Thyroid gland (tissue), 4 donors: ENCODE measurements at regions not wholly inside any gene's neighbourhood (a gene's known extent, or its start where the extent isn't known, plus 50 kb on each side); places are given as distances from the start of the nearest gene placed in this dataset.

Experiments used
- POLR2A ChIP-seq, 2 donors: fragments of 450-650 bp; IDR thresholded peaks; one replicate each; pipeline ENCODE4 v1.6.1; 2017; ENCODE audit warnings: antibody characterized with exemption in 2 of 2, mild to moderate bottlenecking in 2 of 2, moderate library complexity in 1 of 2
- TF ChIP-seq, protein P1 (sequence below), 6 experiments: fragments of 200-600 bp in 3 of 6; fragments of 450-650 bp in 3 of 6; sonication (generic) in 3 of 6; IDR thresholded peaks; one replicate each; pipeline ENCODE4 v1.5.1; 2016 to 2019; ENCODE audit warnings: antibody characterized with exemption in 6 of 6, mild to moderate bottlenecking in 2 of 6, inconsistent platforms in 1 of 6, moderate library complexity in 1 of 6

GRCh38 chr6:138592749-138593123, 93.4 kb upstream of the NHSL1 start:
- TF ChIP-seq POLR2A (IDR thresholded peaks at IDR 0.05), result no peak
- TF ChIP-seq, protein P1, sequence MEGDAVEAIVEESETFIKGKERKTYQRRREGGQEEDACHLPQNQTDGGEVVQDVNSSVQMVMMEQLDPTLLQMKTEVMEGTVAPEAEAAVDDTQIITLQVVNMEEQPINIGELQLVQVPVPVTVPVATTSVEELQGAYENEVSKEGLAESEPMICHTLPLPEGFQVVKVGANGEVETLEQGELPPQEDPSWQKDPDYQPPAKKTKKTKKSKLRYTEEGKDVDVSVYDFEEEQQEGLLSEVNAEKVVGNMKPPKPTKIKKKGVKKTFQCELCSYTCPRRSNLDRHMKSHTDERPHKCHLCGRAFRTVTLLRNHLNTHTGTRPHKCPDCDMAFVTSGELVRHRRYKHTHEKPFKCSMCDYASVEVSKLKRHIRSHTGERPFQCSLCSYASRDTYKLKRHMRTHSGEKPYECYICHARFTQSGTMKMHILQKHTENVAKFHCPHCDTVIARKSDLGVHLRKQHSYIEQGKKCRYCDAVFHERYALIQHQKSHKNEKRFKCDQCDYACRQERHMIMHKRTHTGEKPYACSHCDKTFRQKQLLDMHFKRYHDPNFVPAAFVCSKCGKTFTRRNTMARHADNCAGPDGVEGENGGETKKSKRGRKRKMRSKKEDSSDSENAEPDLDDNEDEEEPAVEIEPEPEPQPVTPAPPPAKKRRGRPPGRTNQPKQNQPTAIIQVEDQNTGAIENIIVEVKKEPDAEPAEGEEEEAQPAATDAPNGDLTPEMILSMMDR (IDR thresholded peaks at IDR 0.05), result no peak
